Mucosa of descending colon (tissue), 3 donors: ENCODE measurements at regions not wholly inside any gene's neighbourhood (a gene's known extent, or its start where the extent isn't known, plus 50 kb on each side); places are given as distances from the start of the nearest gene placed in this dataset.

Experiments used
- ATAC-seq: fragments of 200-7000 bp; cut with Tn5 transposase; one replicate; pipeline ENCODE4 v1.9.1; 2020; ENCODE audit warnings: mild to moderate bottlenecking, moderate library complexity
- DNase-seq, 3 donors: peaks; one replicate each; pipeline ENCODE4 v3.0.0-alpha.2; 2020
- H3K36me3 ChIP-seq: fragments of 200-600 bp; one replicate; pipeline ENCODE4 v1.8.0; 2021; ENCODE audit warnings: low read depth, mild to moderate bottlenecking
- H3K4me1 ChIP-seq: fragments of 200-600 bp; one replicate; pipeline ENCODE4 v1.8.0; 2021; ENCODE audit warnings: low read depth, mild to moderate bottlenecking
- H3K4me3 ChIP-seq: fragments of 200-600 bp; one replicate; pipeline ENCODE4 v1.8.0; 2021; ENCODE audit warnings: mild to moderate bottlenecking
- H3K9me3 ChIP-seq: fragments of 200-600 bp; one replicate; pipeline ENCODE4 v1.8.0; 2021; ENCODE audit warnings: mild to moderate bottlenecking
- CTCF ChIP-seq: fragments of 200-600 bp; IDR thresholded peaks from one replicate; pipeline ENCODE4 v1.8.0; 2022; ENCODE audit warnings: antibody characterized with exemption, mild to moderate bottlenecking
- intact Hi-C, 2 donors: fragments of 100-400 bp; cut with DNase I in 1 of 2; cut with micrococcal nuclease in 1 of 2; formaldehyde crosslinking; loops; one replicate each; pipeline versions ENCODE4 v1.11.0 to v1.11.1; 2022; cut with DNase I, micrococcal nuclease
- donor health status: DM: no; HTN: no; CAD: no; lungs with moderate emphysema.
- donor health status: DM: no; HTN: no; CAD: no.
- donor health status: DM: no; HTN: yes; CAD: no.

DNA sequence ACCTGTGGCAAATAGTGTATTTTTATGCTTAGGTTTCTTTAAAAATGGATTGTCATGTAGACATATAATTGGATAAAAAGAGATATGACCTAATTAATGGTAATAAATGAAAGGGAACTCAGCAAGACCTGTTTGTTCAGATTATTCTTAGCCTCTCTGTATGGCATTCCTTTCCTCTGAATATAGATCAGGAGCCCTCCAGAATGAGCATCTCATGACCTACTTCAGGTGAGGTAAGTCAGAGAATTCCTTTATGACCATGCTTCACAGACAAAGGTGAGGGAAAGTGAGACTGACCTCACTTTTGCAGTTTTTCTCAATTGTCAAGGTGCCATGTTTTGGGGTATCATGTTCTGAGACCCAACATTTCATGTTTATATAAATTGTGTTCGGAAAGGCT is 1744.3 kb upstream of the PIK3C3 start:
- no peaks in the 10 kb centered on the region for H3K4me1 ChIP-seq
- ATAC-seq (no peak), DNase-seq (no peak)
- no peak for TF ChIP-seq CTCF
- intact Hi-C loops: no loop called here
- no peak overlapping the region for H3K4me3 ChIP-seq
- H3K9me3 ChIP-seq: no peaks in the 10 kb centered on the region
- no peaks in the 10 kb centered on the region for H3K36me3 ChIP-seq

- Histone ChIP-seq H3K4me3 (no peak overlapping the region), H3K36me3 (no peaks in the 10 kb centered on the region), H3K9me3 (no peaks in the 10 kb centered on the region), H3K4me1 (no peaks in the 10 kb centered on the region)
- intact Hi-C loops: no loop called here
- DNase-seq (no peak), ATAC-seq (no peak)
- no peak for TF ChIP-seq CTCF
Measured at GRCh38 chr18:40208958-40209357, 1746.1 kb upstream of the PIK3C3 start.

DNA sequence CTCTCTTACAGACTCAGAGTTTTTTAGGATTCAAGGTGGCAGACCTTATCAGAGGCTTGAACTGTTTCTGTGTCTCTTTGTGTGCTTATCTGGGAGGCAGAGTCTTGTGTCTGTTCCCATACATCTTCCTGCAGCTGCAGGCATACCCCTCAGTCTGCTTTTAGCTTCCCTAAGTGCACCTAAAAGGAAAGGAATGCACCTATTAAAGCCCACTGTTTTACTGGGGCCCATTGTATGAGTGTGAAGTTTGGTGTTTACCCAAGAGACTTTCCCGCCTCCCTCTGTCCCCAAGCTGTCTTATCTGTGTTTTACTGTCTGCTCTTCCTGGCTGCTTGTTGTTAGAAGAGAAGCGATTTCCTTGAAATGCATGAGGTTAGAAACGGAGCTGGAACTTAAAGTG is 1757.3 kb upstream of the PIK3C3 start:
- H3K9me3 ChIP-seq: no peaks in the 10 kb centered on the region
- no peak for TF ChIP-seq CTCF
- no peak overlapping the region for H3K4me3 ChIP-seq
- ATAC-seq (no peak), DNase-seq (no peak)
- no peaks in the 10 kb centered on the region for H3K36me3 ChIP-seq
- H3K4me1 ChIP-seq: no peaks in the 10 kb centered on the region
- intact Hi-C loops: no loop called here

DNA sequence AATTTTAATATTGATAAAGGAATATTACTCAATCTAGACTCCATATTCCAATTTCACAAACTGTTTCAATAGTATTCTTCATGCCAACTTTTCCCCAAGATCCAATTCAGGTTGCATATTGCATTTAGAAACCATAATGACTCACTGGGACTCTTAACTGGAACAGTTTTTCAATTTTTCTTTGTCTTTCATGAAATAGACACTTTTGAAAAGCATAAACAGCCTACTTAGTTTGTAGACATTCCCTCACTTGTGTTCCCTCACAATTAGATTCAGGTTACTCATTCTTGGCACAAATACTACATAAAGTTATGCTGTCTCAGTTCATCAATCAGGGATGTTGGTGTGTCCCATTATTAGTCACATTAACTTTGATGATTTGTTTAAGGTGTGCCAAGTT is 1768.4 kb upstream of the PIK3C3 start:
- Histone ChIP-seq H3K36me3 (no peaks in the 10 kb centered on the region), H3K4me1 (no peaks in the 10 kb centered on the region), H3K9me3 (no peaks in the 10 kb centered on the region), H3K4me3 (no peak overlapping the region)
- no peak for ATAC-seq
- no peak for DNase-seq
- no peak for TF ChIP-seq CTCF
- intact Hi-C loops: no loop called here

DNA sequence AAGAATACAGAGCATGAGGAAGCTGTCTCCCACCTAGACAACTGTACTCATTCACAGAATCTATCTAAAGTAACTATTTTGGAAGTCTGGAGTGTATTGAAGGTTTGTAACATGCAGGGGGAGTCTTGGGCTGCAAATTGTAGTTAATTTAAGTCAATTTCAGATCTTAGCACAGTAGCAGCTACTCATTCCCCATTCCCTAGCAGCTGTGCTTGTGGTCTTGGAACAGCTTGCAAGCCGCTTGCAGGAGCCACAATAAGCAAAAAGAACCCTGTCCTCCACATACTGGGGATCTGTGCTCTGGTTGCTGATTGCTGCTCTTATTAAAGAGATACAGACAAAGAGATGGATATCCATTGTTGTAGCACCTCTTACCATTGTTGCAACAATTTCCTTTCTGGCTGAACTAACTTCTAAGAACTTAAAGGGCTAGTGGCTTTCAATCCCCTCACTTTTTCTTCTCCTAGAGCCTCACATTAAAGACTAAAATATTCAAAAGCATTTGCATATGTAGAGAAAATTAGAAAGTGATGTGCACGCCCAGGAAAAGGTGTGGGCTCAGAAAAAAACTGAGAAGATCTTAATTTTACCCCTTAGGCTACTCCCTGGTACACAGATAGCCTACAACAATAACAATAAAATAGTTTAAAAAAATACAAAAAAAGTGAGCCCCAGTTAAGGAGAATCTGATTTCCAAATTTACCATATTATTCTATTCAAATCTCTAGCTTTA is 1775.1 kb upstream of the PIK3C3 start:
- intact Hi-C loops: no loop called here
- no peak overlapping the region for H3K4me3 ChIP-seq
- DNase-seq: no peak
- no peak for ATAC-seq
- H3K4me1 ChIP-seq: no peaks in the 10 kb centered on the region
- no peaks in the 10 kb centered on the region for H3K9me3 ChIP-seq
- H3K36me3 ChIP-seq: no peaks in the 10 kb centered on the region
- TF ChIP-seq CTCF: no peak

DNA sequence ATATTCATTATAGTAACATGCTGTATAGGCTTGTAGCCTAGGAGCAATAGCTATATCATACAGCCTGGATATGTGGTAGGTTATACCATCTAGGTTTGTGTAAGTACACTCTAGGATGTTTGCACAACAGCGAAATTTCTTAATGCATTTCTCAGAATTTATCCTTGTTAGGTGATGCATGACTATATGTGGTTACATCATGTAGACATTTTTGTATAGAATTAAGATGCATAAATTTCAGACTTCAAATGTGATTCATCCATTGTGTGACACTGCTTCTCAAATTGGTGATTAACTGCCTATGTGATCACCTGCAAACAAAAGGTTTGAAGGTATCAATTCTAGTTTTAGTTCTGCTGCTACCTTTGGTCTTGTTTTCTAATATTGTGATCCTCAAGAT is 1787.0 kb upstream of the PIK3C3 start:
- TF ChIP-seq CTCF: no peak
- Histone ChIP-seq H3K36me3 (no peaks in the 10 kb centered on the region), H3K4me3 (no peak overlapping the region), H3K4me1 (no peaks in the 10 kb centered on the region), H3K9me3 (no peaks in the 10 kb centered on the region)
- DNase-seq (no peak), ATAC-seq (no peak)
- intact Hi-C loops: no loop called here
